H1 (cell line): ENCODE measurements at regions not wholly inside any gene's neighbourhood (a gene's known extent, or its start where the extent isn't known, plus 50 kb on each side); places are given as distances from the start of the nearest gene placed in this dataset.

Experiments
- CTCF ChIA-PET: fragments of 300-600 bp; sonication (Branson Sonifier 250); formaldehyde crosslinking; loops from one replicate; lab custom pipeline; 2021; ENCODE audit not compliant: partially characterized antibody; lab: Charles Lee
- POLR2A ChIA-PET: fragments of 300-600 bp; sonication (Branson Sonifier 250); formaldehyde crosslinking; loops from one replicate; lab custom pipeline; 2021; ENCODE audit warnings: inconsistent platforms; ENCODE audit not compliant: partially characterized antibody; lab: Charles Lee
- DNase-seq, 2 experiments: peaks; one replicate each; pipeline versions ENCODE4 v3.0.0 to v3.0.0-alpha.2; 2010 to 2022; ENCODE audit warnings: low spot score in 2 of 2, low read depth in 1 of 2, mixed read lengths in 1 of 2
- FAIRE-seq: peaks from 2 replicates; lab custom pipeline; 2011; peaks lifted over from hg19 to GRCh38; lab: Jason Lieb, UNC
- H2AFZ ChIP-seq: 2 replicates; pipeline ENCODE4 v1.8.1; 2012; ENCODE audit warnings: low read length, inconsistent platforms
- H2AK5ac ChIP-seq: 2 replicates; pipeline ENCODE4 v1.6.1; 2013; ENCODE audit warnings: low read depth, low read length
- H2BK120ac ChIP-seq: replicated peaks from 2 replicates; pipeline ENCODE3; 2013; ENCODE audit warnings: low read depth, low read length, inconsistent platforms
- H2BK12ac ChIP-seq: 2 replicates; pipeline ENCODE4 v1.6.1; 2013; ENCODE audit warnings: low read depth, low read length
- H2BK15ac ChIP-seq: 2 replicates; pipeline ENCODE4 v1.6.1; 2013; ENCODE audit warnings: low read length
- H2BK20ac ChIP-seq: 2 replicates; pipeline ENCODE4 v1.6.1; 2013; ENCODE audit warnings: low read length
- H2BK5ac ChIP-seq: 2 replicates; pipeline ENCODE4 v1.6.1; 2013; ENCODE audit warnings: low read depth, low read length
- H3K14ac ChIP-seq: 2 replicates; pipeline ENCODE4 v1.6.1; 2013; ENCODE audit warnings: inconsistent platforms; ENCODE audit not compliant: insufficient read length
- H3K18ac ChIP-seq: 2 replicates; pipeline ENCODE4 v1.6.1; 2013; ENCODE audit warnings: low read length; ENCODE audit errors: extremely low read depth
- H3K23ac ChIP-seq: 2 replicates; pipeline ENCODE4 v1.6.1; 2013; ENCODE audit warnings: inconsistent platforms; ENCODE audit not compliant: insufficient read length
- H3K23me2 ChIP-seq: 2 replicates; pipeline ENCODE4 v1.6.1; 2013; ENCODE audit warnings: low read depth, low read length
- H3K27ac ChIP-seq: 2 replicates; pipeline ENCODE4 v1.6.1; 2011; ENCODE audit warnings: low read depth, low read length, inconsistent platforms
- H3K27me3 ChIP-seq, 4 experiments: replicated peaks in 1 of 4; 1 replicate in 1 of 4; 2 replicates in 3 of 4; pipeline versions ENCODE4 v1.6.1 to v1.8.1; 2011 to 2013; ENCODE audit warnings: low read length in 3 of 4, mild to moderate bottlenecking in 3 of 4, inconsistent platforms in 2 of 4, mixed read lengths in 2 of 4, moderate library complexity in 1 of 4; ENCODE audit not compliant: control insufficient read depth in 3 of 4, insufficient read depth in 3 of 4; ENCODE audit errors: extremely low read depth in 1 of 4
- H3K36me3 ChIP-seq, 4 experiments: 2 replicates each; pipeline versions ENCODE4 v1.6.1 to v1.8.1; 2011 to 2013; ENCODE audit warnings: mild to moderate bottlenecking in 4 of 4, low read length in 3 of 4, moderate library complexity in 2 of 4, control low read depth in 1 of 4, inconsistent platforms in 1 of 4; ENCODE audit not compliant: insufficient read depth in 4 of 4, control insufficient read depth in 2 of 4
- H3K4ac ChIP-seq: replicated peaks from 2 replicates; pipeline ENCODE3; 2013; ENCODE audit warnings: low read length, low read depth, mixed read lengths, inconsistent platforms; ENCODE audit not compliant: insufficient read length
- H3K4me1 ChIP-seq, 4 experiments: replicated peaks in 1 of 4; 1 replicate in 1 of 4; 2 replicates in 3 of 4; pipeline versions ENCODE4 v1.6.1 to v1.8.1; 2011 to 2013; ENCODE audit warnings: low read length in 3 of 4, inconsistent platforms in 2 of 4, mixed read lengths in 1 of 4; ENCODE audit not compliant: insufficient read depth in 4 of 4, control insufficient read depth in 3 of 4
- H3K4me2 ChIP-seq, 2 experiments: 2 replicates each; pipeline versions ENCODE4 v1.6.1 to v1.8.1; 2011 to 2013; ENCODE audit warnings: low read depth in 2 of 2, low read length in 2 of 2, control low read depth in 1 of 2, inconsistent platforms in 1 of 2, mild to moderate bottlenecking in 1 of 2; ENCODE audit not compliant: insufficient read depth in 1 of 2
- H3K4me3 ChIP-seq, 4 experiments: fragments of 200-600, 300-600 bp in 1 of 4; sonication (generic), shearing (Covaris generic), sonication (Bioruptor Twin) in 1 of 4; 2 replicates each; pipeline versions ENCODE4 v1.5.1 to v1.8.1; 2011 to 2016; ENCODE audit warnings: low read length in 4 of 4, low read depth in 3 of 4, control low read depth in 2 of 4, inconsistent platforms in 2 of 4, mild to moderate bottlenecking in 2 of 4, mixed read lengths in 1 of 4, moderate library complexity in 1 of 4; ENCODE audit not compliant: insufficient read depth in 2 of 4; ENCODE audit errors: extremely low read depth in 1 of 4
- H3K56ac ChIP-seq: replicated peaks from 2 replicates; pipeline ENCODE3; 2013; ENCODE audit warnings: low read depth, mild to moderate bottlenecking, mixed read lengths, low read length, inconsistent platforms; ENCODE audit not compliant: insufficient read length
- H3K79me1 ChIP-seq: 2 replicates; pipeline ENCODE4 v1.6.1; 2013; ENCODE audit warnings: low read depth, low read length, control low read depth
- H3K79me2 ChIP-seq, 2 experiments: 2 replicates each; pipeline versions ENCODE4 v1.6.1 to v1.8.1; 2012 to 2013; ENCODE audit warnings: low read length in 2 of 2, mild to moderate bottlenecking in 2 of 2, inconsistent platforms in 1 of 2; ENCODE audit not compliant: insufficient read depth in 2 of 2, control insufficient read depth in 1 of 2
- H3K9ac ChIP-seq, 4 experiments: replicated peaks in 1 of 4; 1 replicate in 1 of 4; 2 replicates in 3 of 4; pipeline versions ENCODE4 v1.6.1 to v1.8.1; 2011 to 2013; ENCODE audit warnings: low read depth in 3 of 4, low read length in 3 of 4, control low read depth in 2 of 4, mild to moderate bottlenecking in 2 of 4, moderate library complexity in 2 of 4, inconsistent platforms in 1 of 4; ENCODE audit errors: extremely low read depth in 1 of 4
- H3K9me3 ChIP-seq, 2 experiments: 2 replicates each; pipeline versions ENCODE4 v1.6.1 to v1.8.1; 2012 to 2013; ENCODE audit warnings: mild to moderate bottlenecking in 2 of 2, moderate library complexity in 2 of 2, control low read depth in 1 of 2, inconsistent platforms in 1 of 2, low read depth in 1 of 2, low read length in 1 of 2, mixed read lengths in 1 of 2; ENCODE audit not compliant: insufficient read depth in 2 of 2
- H4K20me1 ChIP-seq, 2 experiments: replicated peaks in 1 of 2; 2 replicates each; pipeline versions ENCODE3 to v1.8.1; 2011 to 2013; ENCODE audit warnings: inconsistent platforms in 2 of 2, low read length in 2 of 2, mild to moderate bottlenecking in 1 of 2; ENCODE audit not compliant: insufficient read depth in 2 of 2, control insufficient read depth in 1 of 2
- H4K5ac ChIP-seq: 2 replicates; pipeline ENCODE4 v1.6.1; 2013; ENCODE audit warnings: low read length, low read depth, mixed read lengths, inconsistent platforms; ENCODE audit not compliant: insufficient read length
- H4K8ac ChIP-seq: 2 replicates; pipeline ENCODE4 v1.8.0; 2013; ENCODE audit warnings: mild to moderate bottlenecking, moderate library complexity, low read length, inconsistent platforms; ENCODE audit not compliant: insufficient read depth; ENCODE audit errors: extremely low read depth
- H4K91ac ChIP-seq: replicated peaks from 2 replicates; pipeline ENCODE3; 2013; ENCODE audit warnings: low read length, mixed read lengths, inconsistent platforms; ENCODE audit not compliant: insufficient read length
- POLR2A ChIP-seq, 2 experiments: IDR thresholded peaks; 1 replicate in 1 of 2; 2 replicates in 1 of 2; pipeline ENCODE4 v1.6.1; 2011; ENCODE audit warnings: low read depth in 2 of 2, low read length in 2 of 2, mild to moderate bottlenecking in 2 of 2; ENCODE audit errors: control extremely low read depth in 1 of 2
- RFX5 ChIP-seq: IDR thresholded peaks from 2 replicates; pipeline ENCODE4 v1.6.1; 2011; ENCODE audit warnings: low read depth, low read length, improper control_type of control experiment, borderline replicate concordance
- RNF2 ChIP-seq: fragments of 200-900, 300-1000 bp; sonication (generic); IDR thresholded peaks from 2 replicates; pipeline ENCODE4 v1.7.1; 2016; ENCODE audit warnings: borderline replicate concordance, low read depth, mild to moderate bottlenecking, antibody characterized with exemption, low read length; ENCODE audit not compliant: poor library complexity, severe bottlenecking; ENCODE audit errors: missing control alignments
- RXRA ChIP-seq: IDR thresholded peaks from 2 replicates; pipeline ENCODE4 v1.6.1; 2011; ENCODE audit warnings: low read depth, mild to moderate bottlenecking, low read length, moderate library complexity; ENCODE audit not compliant: insufficient read depth
- SRF ChIP-seq: IDR thresholded peaks from 2 replicates; pipeline ENCODE4 v1.6.1; 2011; ENCODE audit warnings: mild to moderate bottlenecking, low read depth, low read length, moderate library complexity
- WGBS, 2 experiments: shearing (Covaris generic) in 1 of 2; methylation state at CpG; one replicate each; pipeline versions ENCODE4 v1.1.6 to v1.1.7; 2013 to 2015; ENCODE audit warnings: low lambda C conversion rate in 2 of 2, mixed read lengths in 2 of 2, inconsistent platforms in 1 of 2, low coverage in 1 of 2, missing lambda C conversion rate in 1 of 2; ENCODE audit not compliant: insufficient replicate concordance in 2 of 2, insufficient coverage in 1 of 2, insufficient read length in 1 of 2; ENCODE audit errors: extremely low coverage in 1 of 2, missing lambda C conversion rate in 1 of 2; 5-methylcytosine and 5-hydroxymethylcytosine counted together

DNA sequence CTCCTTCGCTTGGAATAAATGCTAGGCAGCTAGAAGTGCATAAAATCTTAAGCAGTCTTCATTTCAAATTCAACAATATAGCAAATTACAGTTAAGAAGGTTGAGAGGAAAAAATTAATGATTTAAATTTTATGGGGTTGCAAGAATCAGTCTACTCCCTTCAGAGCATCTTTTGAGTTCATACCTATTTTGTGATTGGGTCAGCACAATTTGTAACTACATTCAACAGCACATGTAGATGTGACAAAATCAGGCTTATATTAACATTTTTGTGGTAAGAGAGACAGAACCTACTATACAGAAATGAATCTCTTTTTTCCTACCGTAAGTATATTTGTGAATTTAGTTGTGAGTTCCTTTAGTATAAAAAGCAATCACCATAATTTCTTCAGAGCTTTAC is 520.6 kb upstream of the HTR2A start:
- FAIRE-seq (no peak), DNase-seq (no peak)
- ChIA-PET CTCF (interaction anchor here (0.8 kb wide), 1 partner anchor 17 kb away, joined by 3 read pairs; no protein-coding TSS in a partner anchor), POLR2A (no interaction called here)
- H2BK15ac ChIP-seq: no peak overlapping the region
- H2BK12ac ChIP-seq: no peak overlapping the region
- no peak overlapping the region for H3K9ac ChIP-seq
- H2BK5ac ChIP-seq: no peak overlapping the region
- no peak overlapping the region for H3K56ac ChIP-seq
- no peak overlapping the region for H3K4me3 ChIP-seq
- no peak for TF ChIP-seq RXRA
- no peak for TF ChIP-seq RFX5
- TF ChIP-seq POLR2A (IDR thresholded peaks at IDR 0.05; ENCODE audit: control extremely low read depth in 1 of 2, low read depth in 2 of 2, low read length in 2 of 2): no peak
- TF ChIP-seq RNF2: no peak
- no peak for TF ChIP-seq SRF
- no peaks in the 10 kb centered on the region for H3K79me2 ChIP-seq
- H2AFZ ChIP-seq: no peak overlapping the region
- H3K14ac ChIP-seq: no peak overlapping the region
- no peak overlapping the region for H3K18ac ChIP-seq
- H3K4me2 ChIP-seq: no peak overlapping the region
- no peak overlapping the region for H4K91ac ChIP-seq
- H3K27me3 ChIP-seq: no peaks in the 10 kb centered on the region
- no peak overlapping the region for H2AK5ac ChIP-seq
- H3K23ac ChIP-seq: no peak overlapping the region
- H2BK20ac ChIP-seq: no peak overlapping the region
- H4K8ac ChIP-seq: no peak overlapping the region
- H3K36me3 ChIP-seq: no peaks in the 10 kb centered on the region
- no peak overlapping the region for H3K4ac ChIP-seq
- no peak overlapping the region for H2BK120ac ChIP-seq
- no peaks in the 10 kb centered on the region for H3K79me1 ChIP-seq
- H3K4me1 ChIP-seq: no peaks in the 10 kb centered on the region
- H3K27ac ChIP-seq: no peak overlapping the region
- no peaks in the 10 kb centered on the region for H3K9me3 ChIP-seq
- 88% methylated on average over 2 of the region's 2 CpGs; no CpG with 5 or more reads in 1 of the 2 experiments for WGBS, 2 experiments
- no peaks in the 10 kb centered on the region for H3K23me2 ChIP-seq
- H4K5ac ChIP-seq: no peak overlapping the region
- no peaks in the 10 kb centered on the region for H4K20me1 ChIP-seq
